ENCODE measurements at regions not wholly inside any gene's neighbourhood (a gene's known extent, or its start where the extent isn't known, plus 50 kb on each side); places are given as distances from the start of the nearest gene placed in this dataset.
"Not testable (repeated sequence)": the region's sequence is repeated elsewhere in the genome, so short reads cannot be mapped to it uniquely, and the experiment has no call there.

GRCh38 chr10:26355241-26355640 lies 82.9 kb upstream of the APBB1IP start:
- TF ChIP-seq CTCF (IDR thresholded peaks at IDR 0.05; ENCODE audit: low read depth, low read length, missing control alignments) = no peak
- no peak overlapping the region for H3K4me3 ChIP-seq (ENCODE audit: low read depth, low read length)
- DNase-seq (ENCODE audit: low read depth) = no peak

- H3K4me3 ChIP-seq (ENCODE audit: low read depth, low read length) = no peak overlapping the region
- no peak for TF ChIP-seq CTCF (IDR thresholded peaks at IDR 0.05; ENCODE audit: low read depth, low read length, missing control alignments)
- DNase-seq (ENCODE audit: low read depth) = peak; percentile 5
Measured at GRCh38 chr10:26357203-26357602, 80.9 kb upstream of the APBB1IP start.

- no peak for TF ChIP-seq CTCF (IDR thresholded peaks at IDR 0.05; ENCODE audit: low read depth, low read length, missing control alignments)
- no peak overlapping the region for H3K4me3 ChIP-seq (ENCODE audit: low read depth, low read length)
- no peak for DNase-seq (ENCODE audit: low read depth)
Measured at GRCh38 chr10:26358071-26358470, 80.1 kb upstream of the APBB1IP start.

GRCh38 chr10:26359670-26360069 lies 78.5 kb upstream of the APBB1IP start:
- H3K4me3 ChIP-seq (ENCODE audit: low read depth, low read length) = no peak overlapping the region
- no peak for TF ChIP-seq CTCF (IDR thresholded peaks at IDR 0.05; ENCODE audit: low read depth, low read length, missing control alignments)
- DNase-seq (ENCODE audit: low read depth) = no peak

- H3K4me3 ChIP-seq (ENCODE audit: low read depth, low read length) = no peak overlapping the region
- DNase-seq (ENCODE audit: low read depth) = no peak
- TF ChIP-seq CTCF (IDR thresholded peaks at IDR 0.05; ENCODE audit: low read depth, low read length, missing control alignments) = no peak
Measured at GRCh38 chr10:26361351-26361750, 76.8 kb upstream of the APBB1IP start.

- DNase-seq (ENCODE audit: low read depth) = no peak
- no peak overlapping the region for H3K4me3 ChIP-seq (ENCODE audit: low read depth, low read length)
- TF ChIP-seq CTCF (IDR thresholded peaks at IDR 0.05; ENCODE audit: low read depth, low read length, missing control alignments) = no peak
Measured at GRCh38 chr10:26361971-26362370, 76.2 kb upstream of the APBB1IP start.

- TF ChIP-seq CTCF (IDR thresholded peaks at IDR 0.05; ENCODE audit: low read depth, low read length, missing control alignments) = no peak
- H3K4me3 ChIP-seq (ENCODE audit: low read depth, low read length) = no peak overlapping the region
Measured at GRCh38 chr10:26365681-26366358, 72.3 kb upstream of the APBB1IP start.

GRCh38 chr10:26367035-26367434 lies 71.1 kb upstream of the APBB1IP start:
- DNase-seq (ENCODE audit: low read depth); H3K4me3 ChIP-seq (ENCODE audit: low read depth, low read length): not testable (repeated sequence)

More at GRCh38 chr10:26365681-26366358, 72.3 kb upstream of the APBB1IP start:
- no peak for DNase-seq (ENCODE audit: low read depth)
